Inflammatory macrophage (primary cell): ENCODE measurements at regions not wholly inside any gene's neighbourhood (a gene's known extent, or its start where the extent isn't known, plus 50 kb on each side); places are given as distances from the start of the nearest gene placed in this dataset.
"Not testable (repeated sequence)": the region's sequence is repeated elsewhere in the genome, so short reads cannot be mapped to it uniquely, and the experiment has no call there.

Experiments used
- DNase-seq, 2 donors: peaks; one replicate each; pipeline ENCODE4 v3.0.0-alpha.2; 2020 to 2022

GRCh38 chr1:181172082-181172481 is 83.6 kb downstream of the IER5 start:
- no peak for DNase-seq

- no peak for DNase-seq
These were observed 85.4 kb downstream of the IER5 start for GRCh38 chr1:181173761-181174447.

GRCh38 chr1:181174861-181175260 is 86.4 kb downstream of the IER5 start:
- DNase-seq, result no peak

- DNase-seq, result no peak
These were observed 86.9 kb downstream of the IER5 start for GRCh38 chr1:181175356-181175910.

GRCh38 chr1:181175955-181176354 is 87.5 kb downstream of the IER5 start:
- DNase-seq, result no peak

- no peak for DNase-seq
These were observed 89.9 kb downstream of the IER5 start for GRCh38 chr1:181178241-181178879.

- no peak for DNase-seq
These were observed 90.9 kb downstream of the IER5 start for GRCh38 chr1:181179279-181179986.

GRCh38 chr1:181179987-181180365 is 91.5 kb downstream of the IER5 start:
- DNase-seq, result peak; percentile 70 to 83

GRCh38 chr1:181180407-181181031 is 92.0 kb downstream of the IER5 start:
- no peak for DNase-seq

GRCh38 chr1:181181792-181182585 is 93.5 kb downstream of the IER5 start:
- no peak for DNase-seq

- DNase-seq, result no peak
These were observed 96.1 kb downstream of the IER5 start for GRCh38 chr1:181184621-181185020.

GRCh38 chr1:181185461-181185860 is 97.0 kb downstream of the IER5 start:
- no peak for DNase-seq

GRCh38 chr1:181186133-181186532 is 97.6 kb downstream of the IER5 start:
- DNase-seq, result not testable (repeated sequence)

GRCh38 chr1:181187337-181188126 is 99.0 kb downstream of the IER5 start:
- no peak for DNase-seq

- no peak for DNase-seq
These were observed 100.7 kb downstream of the IER5 start for GRCh38 chr1:181189245-181189644.

- DNase-seq, result peak; percentile 58 to 61
These were observed 101.3 kb downstream of the IER5 start for GRCh38 chr1:181189691-181190363.

GRCh38 chr1:181190364-181191035 is 102.0 kb downstream of the IER5 start:
- no peak for DNase-seq

- DNase-seq, result no peak
These were observed 103.1 kb downstream of the IER5 start for GRCh38 chr1:181191494-181192040.

GRCh38 chr1:181192316-181192715 is 103.8 kb downstream of the IER5 start:
- no peak for DNase-seq
